LNCaP clone FGC (cell line): ENCODE measurements at regions not wholly inside any gene's neighbourhood (a gene's known extent, or its start where the extent isn't known, plus 50 kb on each side); places are given as distances from the start of the nearest gene placed in this dataset.

Source experiments
- DNase-seq: peaks from one replicate; pipeline ENCODE4 v3.0.0-alpha.2; 2011; ENCODE audit warnings: low read depth
- H3K4me3 ChIP-seq: 2 replicates; pipeline ENCODE4 v1.5.1; 2011; ENCODE audit warnings: mild to moderate bottlenecking, low read depth, low read length, control low read depth
- CTCF ChIP-seq: IDR thresholded peaks from 2 replicates; pipeline ENCODE4 v1.5.1; 2012; ENCODE audit warnings: mild to moderate bottlenecking; ENCODE audit not compliant: control insufficient read depth, insufficient read depth; ENCODE audit errors: extremely low read depth

- TF ChIP-seq CTCF: no peak
- no peak overlapping the region for H3K4me3 ChIP-seq
- DNase-seq: no peak
Observed at GRCh38 chr10:108782411-108782810, 1140.9 kb downstream of the XPNPEP1 start.

- H3K4me3 ChIP-seq: no peak overlapping the region
- DNase-seq: no peak
- TF ChIP-seq CTCF: no peak
Observed at GRCh38 chr10:108779501-108779900, 1143.8 kb downstream of the XPNPEP1 start.

DNA sequence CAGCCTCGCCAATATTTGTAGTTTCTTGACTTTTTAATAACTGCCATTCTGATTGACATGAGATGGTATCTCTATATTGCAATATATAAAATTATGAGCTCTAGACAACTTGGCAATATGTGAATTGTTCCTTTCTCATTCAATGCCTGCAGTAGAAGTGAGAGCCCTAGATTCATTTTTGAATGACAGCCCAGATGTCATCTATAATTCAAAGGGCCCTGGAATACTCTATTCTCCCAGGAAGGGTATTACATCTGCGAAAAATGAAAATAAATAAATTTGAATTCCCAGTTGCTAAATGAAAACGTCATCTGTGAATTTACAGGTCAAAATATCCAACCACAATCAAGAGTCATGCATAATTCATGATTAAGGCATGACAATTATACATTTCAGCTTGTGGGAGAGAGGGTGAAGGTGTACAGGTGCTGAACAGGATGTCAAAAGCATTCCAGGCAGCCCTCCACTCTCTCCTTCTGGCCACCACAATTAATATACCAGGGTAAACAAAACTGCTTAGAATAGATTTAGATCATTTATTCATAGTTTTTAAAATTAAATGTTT, 1147.3 kb downstream of the XPNPEP1 start:
- TF ChIP-seq CTCF: no peak
- DNase-seq: no peak

DNA sequence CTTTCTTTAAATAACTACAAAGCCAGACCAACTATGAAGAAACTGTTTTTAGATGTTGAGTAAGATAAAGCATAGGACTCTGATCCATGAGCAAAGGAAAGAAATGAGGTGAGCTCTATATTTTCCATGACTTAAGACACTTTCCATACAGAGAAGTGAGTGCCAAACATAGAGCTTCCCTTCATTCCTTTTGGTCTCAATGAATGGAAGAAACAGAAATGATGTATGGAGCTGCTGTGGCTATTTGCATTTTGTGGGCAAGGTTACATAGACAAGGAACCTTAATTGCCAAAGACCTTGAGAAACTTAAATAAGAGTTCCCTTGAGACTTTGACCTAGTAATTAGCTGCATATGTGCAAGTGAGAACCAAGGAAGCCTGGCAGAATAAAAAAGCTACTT, 1152.2 kb downstream of the XPNPEP1 start:
- no peak overlapping the region for H3K4me3 ChIP-seq
- DNase-seq: no peak
- TF ChIP-seq CTCF: no peak

More for the DNA sequence above, 1147.3 kb downstream of the XPNPEP1 start:
- no peak overlapping the region for H3K4me3 ChIP-seq

- H3K4me3 ChIP-seq: no peak overlapping the region
- TF ChIP-seq CTCF: no peak
- DNase-seq: no peak
Observed at GRCh38 chr10:108765794-108766193, 1157.5 kb downstream of the XPNPEP1 start.

- DNase-seq: no peak
- H3K4me3 ChIP-seq: no peak overlapping the region
- TF ChIP-seq CTCF: no peak
Observed at GRCh38 chr10:108757946-108758345, 1165.4 kb downstream of the XPNPEP1 start.

GRCh38 chr10:108755646-108756045, 1167.7 kb downstream of the XPNPEP1 start:
- DNase-seq: no peak
- no peak for TF ChIP-seq CTCF
- no peak overlapping the region for H3K4me3 ChIP-seq
